SU-DHL-6 (cell line): ENCODE measurements at regions not wholly inside any gene's neighbourhood (a gene's known extent, or its start where the extent isn't known, plus 50 kb on each side); places are given as distances from the start of the nearest gene placed in this dataset.

ENCODE experiments used
- EZH2phosphoT487 ChIP-seq: fragments of 200-600 bp; sonication (generic), shearing (Covaris generic); conservative IDR thresholded peaks from 2 replicates; pipeline ENCODE4 v1.6.1; 2018; ENCODE audit warnings: mild to moderate bottlenecking, antibody characterized with exemption, low read length, moderate library complexity, mixed read lengths
- TF ChIP-seq, protein P1 (sequence below): fragments of 200-600 bp; sonication (generic); IDR thresholded peaks from one replicate; pipeline ENCODE4 v1.5.1; 2017; ENCODE audit warnings: antibody characterized with exemption, mild to moderate bottlenecking, low read length, moderate library complexity; ENCODE audit not compliant: insufficient read depth, poor library complexity, severe bottlenecking

DNA sequence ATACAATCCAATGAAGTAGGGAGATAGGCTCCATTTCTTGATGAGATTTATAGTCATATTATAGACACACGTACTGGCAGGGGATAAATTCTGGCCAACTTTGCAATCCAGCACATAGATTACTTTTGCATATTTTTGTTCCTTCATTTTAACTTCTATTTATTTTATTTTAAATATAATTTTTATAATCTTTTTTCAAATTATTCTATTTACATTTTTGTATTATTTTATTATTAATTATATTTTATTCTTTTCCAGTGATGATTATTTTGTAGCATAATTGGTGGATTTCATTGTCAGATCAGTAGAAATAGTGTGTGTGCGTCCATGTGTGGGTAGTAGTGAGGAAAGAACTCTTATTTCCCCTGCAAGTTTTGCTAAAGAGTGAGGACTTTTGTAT lies 980.1 kb upstream of the TYRP1 start:
- TF ChIP-seq, protein P1, sequence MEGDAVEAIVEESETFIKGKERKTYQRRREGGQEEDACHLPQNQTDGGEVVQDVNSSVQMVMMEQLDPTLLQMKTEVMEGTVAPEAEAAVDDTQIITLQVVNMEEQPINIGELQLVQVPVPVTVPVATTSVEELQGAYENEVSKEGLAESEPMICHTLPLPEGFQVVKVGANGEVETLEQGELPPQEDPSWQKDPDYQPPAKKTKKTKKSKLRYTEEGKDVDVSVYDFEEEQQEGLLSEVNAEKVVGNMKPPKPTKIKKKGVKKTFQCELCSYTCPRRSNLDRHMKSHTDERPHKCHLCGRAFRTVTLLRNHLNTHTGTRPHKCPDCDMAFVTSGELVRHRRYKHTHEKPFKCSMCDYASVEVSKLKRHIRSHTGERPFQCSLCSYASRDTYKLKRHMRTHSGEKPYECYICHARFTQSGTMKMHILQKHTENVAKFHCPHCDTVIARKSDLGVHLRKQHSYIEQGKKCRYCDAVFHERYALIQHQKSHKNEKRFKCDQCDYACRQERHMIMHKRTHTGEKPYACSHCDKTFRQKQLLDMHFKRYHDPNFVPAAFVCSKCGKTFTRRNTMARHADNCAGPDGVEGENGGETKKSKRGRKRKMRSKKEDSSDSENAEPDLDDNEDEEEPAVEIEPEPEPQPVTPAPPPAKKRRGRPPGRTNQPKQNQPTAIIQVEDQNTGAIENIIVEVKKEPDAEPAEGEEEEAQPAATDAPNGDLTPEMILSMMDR, result no peak
- TF ChIP-seq EZH2phosphoT487, result no peak
